ELR (cell line): ENCODE measurements at regions not wholly inside any gene's neighbourhood (a gene's known extent, or its start where the extent isn't known, plus 50 kb on each side); places are given as distances from the start of the nearest gene placed in this dataset.
"Not testable (repeated sequence)": the region's sequence is repeated elsewhere in the genome, so short reads cannot be mapped to it uniquely, and the experiment has no call there.

Source experiments
- DNase-seq: peaks from one replicate; pipeline ENCODE4 v3.0.0-alpha.2; 2015; ENCODE audit warnings: low read depth

DNA sequence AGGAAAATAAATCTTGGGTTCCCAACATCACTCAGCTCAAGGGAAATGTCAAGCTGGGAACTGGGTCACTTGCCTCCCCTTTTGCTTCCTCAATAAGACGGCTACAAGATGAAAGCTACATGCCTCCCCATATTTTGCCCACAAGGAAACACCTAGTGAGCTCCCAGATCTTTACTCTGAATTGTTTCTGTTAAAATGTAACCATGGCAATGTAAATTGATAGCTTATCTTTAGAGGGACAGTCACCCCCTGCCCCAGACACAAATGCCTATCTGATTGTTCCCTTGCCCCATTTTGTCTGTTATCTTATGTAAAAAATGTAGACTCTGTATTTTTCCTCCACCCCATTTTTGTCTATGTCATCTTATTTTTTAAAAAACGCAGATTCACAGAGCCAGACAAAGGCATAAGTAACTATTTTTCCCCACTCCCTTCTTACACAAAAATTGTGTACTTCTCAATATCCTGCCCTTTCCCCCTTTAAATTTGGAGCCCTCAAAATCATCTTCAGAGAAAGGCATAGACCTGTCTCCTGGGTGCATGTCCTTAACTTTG is 288.7 kb upstream of the ERCC4 start:
- no peak for DNase-seq

DNA sequence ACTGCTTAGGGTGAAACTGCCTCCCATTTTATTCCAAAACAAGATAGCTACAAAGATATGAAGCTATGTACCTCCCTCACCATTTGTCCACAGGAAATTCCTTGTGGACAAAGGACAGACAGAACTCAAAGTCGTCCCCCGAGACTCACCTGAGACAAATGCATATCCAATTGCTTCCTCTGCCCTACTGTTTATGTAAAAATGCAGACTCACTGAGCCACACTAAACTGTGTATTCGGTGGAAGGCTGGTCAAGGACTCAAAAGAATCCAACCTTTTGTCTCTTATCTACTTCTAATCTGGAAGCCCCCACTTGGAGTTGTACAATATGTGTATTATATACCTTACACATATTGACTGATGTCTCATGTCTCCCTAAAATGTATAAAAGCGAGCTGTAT is 288.0 kb upstream of the ERCC4 start:
- no peak for DNase-seq

DNA sequence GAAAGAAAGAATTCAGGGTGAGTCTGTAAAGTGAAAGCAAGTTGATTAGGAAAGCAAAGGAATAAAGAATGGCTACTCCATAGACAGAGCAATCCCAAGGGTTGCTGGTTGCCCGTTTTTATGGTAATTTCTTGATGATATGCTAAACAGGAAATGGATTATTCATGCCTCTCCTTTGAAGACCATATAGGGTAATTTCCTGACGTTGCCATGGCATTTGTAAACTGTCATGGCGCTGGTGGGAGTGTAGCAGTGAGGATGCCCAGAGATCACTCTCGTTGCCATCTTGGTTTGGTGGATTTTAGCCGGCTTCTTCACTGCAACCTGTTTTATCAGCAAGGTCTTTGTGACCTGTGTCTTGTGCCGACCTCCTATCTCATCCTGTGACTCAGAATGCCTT is 287.4 kb upstream of the ERCC4 start:
- not testable (repeated sequence) for DNase-seq

DNA sequence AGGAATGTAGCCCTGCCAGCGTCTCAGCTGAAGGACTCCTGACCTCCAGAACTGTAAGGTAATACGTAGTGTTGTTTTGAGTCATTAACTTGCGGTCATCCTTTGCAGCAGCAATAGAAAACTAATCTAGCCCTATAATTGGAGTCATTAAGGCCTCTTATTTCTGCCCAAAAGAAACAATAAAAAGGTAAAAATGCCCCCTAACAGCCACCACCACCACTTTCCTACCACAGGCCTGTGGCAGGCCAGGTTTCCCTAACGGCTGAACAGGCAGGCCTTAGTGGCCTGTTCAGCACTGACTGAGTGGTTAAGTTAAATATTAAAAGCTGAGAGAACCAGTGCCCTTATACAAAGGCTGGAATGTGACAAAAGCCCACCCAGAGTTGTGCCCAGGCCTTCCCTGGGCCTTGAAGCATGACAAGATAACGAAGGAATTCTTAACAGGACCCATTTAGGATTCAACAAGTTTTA is 286.5 kb upstream of the ERCC4 start:
- no peak for DNase-seq

DNA sequence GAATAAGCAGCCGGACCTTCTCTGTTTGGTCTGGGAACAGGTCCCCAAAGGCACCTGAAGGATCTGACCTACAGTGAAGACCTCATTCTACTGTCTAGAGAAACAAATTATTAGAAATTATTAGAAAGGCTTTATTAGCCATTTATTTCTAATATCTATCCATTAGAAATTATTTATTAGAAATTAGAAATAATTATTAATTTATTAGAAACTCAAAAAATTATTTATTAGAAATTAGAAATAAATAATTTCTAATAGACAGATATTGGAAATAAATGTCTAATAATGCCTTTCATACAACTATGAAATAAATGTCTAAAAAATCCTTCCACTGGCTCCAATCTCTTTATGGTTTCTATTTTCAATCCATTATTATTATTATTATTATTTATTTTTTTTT is 285.7 kb upstream of the ERCC4 start:
- no peak for DNase-seq

DNA sequence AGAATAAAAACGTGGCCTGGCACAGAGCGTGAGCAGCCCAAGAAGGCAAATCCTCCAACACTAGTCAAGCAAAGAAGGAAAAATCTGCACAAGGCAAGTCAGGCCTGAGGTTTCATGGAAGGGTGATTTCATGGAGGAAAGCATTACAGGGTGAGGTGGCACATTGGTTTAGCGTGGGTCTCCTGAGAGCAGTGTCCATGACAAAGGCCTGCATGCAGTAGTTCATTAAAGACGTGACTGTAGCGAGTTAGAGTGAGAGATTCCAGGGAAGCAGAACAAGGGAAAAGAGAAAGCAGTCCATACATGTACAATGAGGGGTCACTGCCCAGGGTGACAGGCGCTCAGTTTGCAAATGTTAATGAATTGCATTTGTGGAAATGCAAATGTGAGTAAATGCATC is 285.0 kb upstream of the ERCC4 start:
- no peak for DNase-seq

DNA sequence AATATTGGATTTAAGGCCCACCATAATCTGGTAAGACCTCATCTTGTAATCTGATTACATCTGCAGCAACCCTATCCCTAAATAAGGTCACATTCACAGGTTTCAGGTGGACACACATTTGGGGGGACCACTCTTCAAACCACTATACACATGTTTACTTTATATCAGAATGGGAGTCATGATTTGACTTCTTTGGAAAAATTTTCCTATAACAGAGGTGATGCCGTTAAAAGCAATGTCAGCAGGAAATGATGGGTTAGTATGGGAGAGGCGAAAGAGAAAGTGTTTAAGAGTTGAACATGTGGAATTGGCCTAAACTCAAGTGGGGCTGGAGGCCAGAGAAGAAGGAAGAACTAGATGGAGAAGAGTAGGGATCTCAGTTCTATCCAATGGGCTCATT is 281.7 kb upstream of the ERCC4 start:
- DNase-seq: no peak

DNA sequence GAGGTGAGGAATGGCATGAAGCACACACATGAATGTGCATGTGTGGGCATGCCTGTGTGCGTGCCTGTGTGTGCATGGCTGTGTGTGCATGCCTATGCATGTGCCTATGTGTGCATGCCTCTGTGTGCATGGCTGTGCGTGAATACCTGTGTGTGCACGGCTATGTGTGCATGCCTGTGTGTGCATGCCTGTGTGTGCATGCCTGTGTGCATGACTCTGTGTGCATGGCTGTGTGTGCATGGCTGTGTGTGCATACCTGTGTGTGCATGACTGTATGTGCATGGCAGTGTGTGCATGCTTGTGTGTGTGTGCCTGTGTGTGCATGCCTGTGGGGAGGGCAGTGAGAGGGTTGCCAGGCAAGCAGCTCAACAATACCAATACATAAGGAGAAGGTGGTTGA is 276.5 kb upstream of the ERCC4 start:
- DNase-seq: no peak

DNA sequence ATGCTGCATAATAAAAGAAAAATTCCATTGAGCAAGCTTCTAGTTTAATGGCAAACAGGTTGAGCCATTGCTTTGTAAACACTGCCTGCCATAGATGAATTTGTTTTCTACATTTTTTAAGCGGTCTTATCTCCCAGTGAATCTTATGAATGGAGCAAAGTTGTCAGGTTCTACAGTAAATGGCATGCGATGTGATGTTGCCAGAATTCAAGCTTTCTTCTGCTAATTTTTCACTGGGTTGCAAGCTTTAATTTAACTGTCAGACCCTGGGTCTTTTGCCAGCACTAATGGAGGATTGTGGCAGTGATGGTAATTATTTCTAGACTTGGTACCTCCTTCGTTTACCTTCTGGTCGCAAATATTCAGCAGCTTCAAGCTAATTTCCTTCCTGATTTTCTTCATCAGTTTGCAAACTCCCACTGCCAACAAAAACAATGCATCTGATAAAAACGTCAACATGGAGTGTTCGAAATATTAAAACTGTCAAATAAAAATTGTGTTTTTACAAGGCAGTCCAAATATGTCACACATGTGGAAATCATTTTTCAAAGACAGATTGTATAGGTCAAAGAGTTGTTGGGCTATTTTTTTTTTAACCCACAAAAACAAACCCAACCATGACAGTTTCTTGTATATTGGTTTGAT is 274.2 kb upstream of the ERCC4 start:
- no peak for DNase-seq

DNA sequence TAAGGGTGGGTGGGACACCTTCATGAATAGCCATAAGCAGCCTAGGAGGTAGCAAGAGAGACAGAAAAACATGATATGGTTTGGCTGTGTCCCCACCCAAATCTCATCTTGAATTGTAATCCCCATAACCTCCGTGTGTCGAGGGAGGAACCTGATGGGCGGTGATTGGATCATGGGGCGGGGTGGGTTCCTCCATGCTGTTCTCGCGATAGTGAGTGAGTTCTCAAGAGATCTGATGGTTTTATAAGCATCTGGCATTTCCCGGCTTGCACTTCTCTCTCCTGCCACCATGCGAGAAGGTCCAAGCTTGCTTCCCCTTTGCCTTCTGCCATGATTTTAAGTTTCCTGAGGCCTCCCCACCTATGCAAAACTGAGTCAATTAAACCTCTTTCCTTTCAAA is 259.1 kb upstream of the ERCC4 start:
- no peak for DNase-seq

DNA sequence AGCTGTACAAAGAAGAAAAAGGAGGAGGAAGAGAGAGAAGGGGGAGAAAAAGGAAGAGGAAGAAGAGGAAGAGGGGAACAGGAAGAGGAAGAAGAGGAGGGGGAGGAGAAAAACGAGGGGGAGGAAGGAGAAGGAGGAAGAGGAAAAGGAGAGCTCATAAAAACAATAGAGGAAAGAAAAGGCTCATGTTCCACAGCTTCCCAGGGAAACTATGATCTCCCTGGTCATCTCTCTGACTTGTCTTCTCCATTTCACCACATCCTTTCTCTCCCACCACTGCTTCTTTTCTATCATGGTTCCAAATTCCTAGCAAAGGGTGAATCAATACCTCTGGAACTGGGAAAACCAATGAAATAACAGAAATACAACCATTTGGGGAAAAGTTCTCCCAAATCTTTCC is 254.1 kb upstream of the ERCC4 start:
- DNase-seq: no peak

DNA sequence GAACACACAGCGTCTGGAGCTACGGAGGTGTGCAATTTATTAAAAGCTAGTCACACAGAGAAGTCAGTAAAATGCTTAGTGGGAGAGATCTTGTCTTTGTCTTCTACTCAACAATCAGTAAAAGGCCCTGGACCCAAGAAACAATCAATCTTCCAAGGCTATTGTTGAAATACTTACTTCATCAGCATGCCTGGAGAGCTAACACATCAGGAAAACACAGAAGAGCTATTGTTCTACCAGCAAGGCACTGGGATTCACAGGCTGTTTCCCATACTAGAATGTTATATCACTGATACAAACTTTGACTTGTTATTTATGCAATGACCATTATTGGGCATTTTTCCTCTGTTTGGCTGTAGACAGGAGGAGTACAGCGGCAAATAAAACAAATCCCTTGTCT is 247.8 kb upstream of the ERCC4 start:
- no peak for DNase-seq

DNA sequence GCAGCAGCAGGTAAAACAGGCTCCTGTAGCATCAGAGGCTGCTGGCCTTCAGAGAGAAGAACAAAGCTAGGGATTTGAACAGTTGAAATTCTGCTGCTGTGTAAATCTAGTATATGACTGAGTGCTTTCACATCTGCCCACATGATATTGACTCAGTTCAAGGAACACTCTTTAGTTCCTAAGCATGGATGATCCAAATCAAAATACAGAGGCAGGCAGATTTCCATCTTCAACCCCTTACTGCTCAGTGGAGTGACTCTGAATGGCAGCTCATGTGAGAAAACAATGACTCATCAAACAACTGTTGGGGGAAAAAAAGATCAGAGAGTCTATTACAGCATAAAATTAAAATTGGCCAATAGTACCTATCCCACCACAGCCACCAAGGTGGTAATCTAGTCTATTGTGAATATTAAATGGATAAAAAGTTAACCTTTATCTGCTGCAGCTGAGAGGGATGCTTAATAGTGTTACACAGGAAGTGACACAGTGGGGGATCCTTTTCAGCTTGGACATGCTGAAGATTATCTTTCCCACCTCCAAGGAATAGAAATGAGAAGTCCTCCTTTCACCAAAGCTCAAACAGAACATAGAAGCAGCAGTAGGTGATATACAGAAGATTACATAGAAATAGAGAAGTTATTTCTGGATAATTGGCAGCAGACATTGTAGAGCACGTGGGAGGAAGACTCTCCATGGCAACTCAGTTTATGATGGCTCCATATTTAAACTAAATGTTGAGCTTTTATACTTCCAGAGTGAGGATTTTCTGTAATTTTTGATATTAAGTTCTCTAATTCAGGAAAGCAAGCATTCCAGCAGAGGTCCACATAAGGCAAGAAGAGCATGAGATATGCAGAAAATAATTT is 239.7 kb upstream of the ERCC4 start:
- DNase-seq: no peak

DNA sequence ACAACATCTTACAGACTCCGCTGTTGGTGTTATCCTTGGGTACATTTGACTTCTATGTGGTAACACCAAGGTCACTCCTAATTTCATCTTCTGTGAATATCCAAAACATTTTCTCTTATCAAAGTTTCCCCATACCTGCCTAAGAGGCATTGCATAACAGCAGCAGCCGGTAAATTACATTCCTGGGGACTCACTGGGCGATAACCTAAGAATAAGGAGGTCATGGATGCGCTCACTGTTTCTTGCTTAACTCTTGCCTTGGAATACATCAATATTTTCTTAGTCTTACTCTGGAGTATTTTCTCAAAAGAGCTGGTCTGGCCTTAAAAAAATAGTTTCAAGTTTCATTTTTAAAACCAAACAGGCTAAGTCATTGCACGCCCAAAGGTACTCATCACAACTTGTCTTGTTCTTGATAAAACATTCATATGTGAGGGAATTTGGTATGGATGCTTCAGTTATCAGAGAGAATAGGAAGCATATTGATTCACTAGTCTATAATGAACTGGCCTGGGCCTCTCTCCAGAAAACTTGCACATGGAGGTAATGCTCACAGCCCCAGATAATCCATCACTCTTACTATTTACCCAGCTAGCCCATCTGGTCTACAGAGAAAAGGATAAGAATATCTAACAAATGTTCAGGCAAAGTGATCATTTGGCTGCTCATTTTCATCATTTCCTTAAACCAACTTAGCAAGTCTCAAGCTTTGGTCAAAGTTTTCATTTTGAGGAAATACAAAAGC is 235.0 kb upstream of the ERCC4 start:
- DNase-seq: no peak

DNA sequence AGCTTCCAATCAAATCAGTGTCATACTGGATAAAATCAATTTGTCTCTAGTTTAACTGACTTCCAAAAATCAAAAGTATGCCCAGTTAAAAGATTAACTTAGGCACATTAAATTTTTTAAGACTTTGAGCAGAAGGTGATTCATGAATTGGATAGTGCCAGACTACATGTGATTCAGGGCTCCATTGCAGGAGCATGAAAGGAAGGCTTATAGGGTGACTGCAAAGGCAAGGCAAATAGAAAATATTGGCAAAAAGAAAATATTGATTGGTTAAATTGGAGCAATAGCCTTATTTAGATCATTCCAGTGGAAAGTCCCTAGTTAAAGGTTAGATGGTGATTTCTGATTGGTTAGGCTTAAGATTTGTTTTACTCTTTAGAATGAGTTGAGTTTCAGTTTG is 223.9 kb upstream of the ERCC4 start:
- no peak for DNase-seq

DNA sequence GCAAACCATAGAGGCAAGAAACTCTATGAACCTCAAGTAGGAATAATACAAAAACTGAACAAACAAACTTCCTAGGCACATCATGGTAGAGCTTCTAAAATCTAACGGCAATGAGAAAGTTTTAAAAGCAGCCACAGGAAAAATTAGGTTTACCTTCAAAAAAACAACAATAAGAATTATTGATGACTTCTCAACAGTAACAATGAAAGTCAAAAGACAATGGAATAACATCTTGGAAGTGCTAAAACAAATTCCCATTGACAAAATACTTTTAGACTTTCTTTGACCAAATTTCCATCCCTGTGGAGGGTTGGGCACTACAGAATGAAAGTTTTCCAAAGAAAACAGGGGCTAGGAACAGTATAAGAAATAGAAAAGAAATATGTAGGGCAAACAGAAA is 222.9 kb upstream of the ERCC4 start:
- DNase-seq: no peak

DNA sequence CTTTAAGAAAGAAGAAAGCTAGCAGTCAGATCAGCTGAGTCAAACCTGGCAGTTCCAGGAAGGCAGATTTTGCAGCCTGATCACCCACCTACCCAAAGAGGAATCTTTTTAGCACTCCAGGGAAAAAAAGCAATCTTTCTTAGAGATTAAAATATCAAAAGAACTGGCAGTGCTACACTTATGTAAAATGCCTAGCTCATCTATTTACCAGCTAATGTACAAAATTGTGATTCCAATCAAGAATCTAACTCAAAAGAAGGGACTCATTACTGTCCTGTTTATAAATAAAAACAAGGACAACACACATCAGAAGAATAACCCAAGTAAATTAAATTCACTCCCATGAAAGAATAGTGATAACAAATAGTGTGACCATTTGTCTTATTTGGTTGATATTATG is 222.4 kb upstream of the ERCC4 start:
- DNase-seq: no peak

DNA sequence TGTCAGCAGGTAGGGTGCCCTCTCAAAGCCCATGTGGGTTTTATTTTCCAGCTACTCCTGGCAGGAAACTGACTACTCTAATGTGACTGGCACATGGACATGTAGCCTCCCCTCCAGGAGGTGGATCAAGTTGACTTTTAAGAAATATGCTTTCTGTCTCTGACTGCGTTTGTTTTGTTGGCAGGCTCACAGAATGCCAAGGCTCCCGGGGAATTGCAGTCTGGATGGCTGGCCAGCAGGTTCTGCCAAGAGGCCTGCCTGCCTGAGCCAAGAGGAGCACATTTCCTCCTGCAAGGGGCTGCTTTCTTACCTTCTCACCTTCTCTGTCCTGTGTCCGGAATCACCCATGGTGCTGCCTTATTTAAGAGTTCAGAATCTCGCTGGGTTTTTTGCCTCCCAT is 217.3 kb upstream of the ERCC4 start:
- no peak for DNase-seq

DNA sequence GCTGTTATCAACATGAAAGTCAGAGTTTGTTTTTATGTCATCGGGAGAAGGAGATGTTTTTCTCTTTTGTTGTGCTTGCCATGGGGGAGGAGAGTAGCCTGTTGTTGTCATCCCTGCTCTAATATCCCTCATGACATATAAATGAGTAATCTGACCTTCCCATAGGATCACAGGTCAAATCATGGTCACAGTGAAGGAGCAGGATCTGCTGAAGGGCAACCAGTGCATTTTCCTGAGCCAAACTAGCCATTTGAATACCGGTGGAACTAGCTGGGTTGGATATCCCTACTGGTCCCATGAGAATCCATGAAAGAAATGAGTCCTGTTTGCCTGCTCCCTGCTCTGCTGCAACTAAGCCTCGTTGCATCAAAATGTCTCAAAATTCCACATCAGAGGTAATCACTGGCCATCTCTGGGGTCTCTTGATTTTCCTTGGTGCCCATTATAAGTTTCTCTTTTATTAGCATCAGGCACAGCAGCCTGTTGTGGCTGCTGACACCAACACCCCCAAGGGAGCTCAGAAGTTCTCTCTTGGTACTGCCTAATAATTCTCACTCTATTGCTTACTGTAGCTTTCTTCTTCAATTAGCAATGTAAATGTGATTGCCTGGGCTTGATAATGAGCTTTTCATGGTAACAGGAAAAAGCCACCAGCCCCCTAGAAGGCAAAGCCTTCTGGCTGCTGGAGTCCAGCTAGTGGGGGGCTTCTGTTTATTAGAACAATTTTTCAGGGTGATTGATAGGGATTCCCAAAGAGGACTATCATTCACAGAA is 211.4 kb upstream of the ERCC4 start:
- DNase-seq: no peak

DNA sequence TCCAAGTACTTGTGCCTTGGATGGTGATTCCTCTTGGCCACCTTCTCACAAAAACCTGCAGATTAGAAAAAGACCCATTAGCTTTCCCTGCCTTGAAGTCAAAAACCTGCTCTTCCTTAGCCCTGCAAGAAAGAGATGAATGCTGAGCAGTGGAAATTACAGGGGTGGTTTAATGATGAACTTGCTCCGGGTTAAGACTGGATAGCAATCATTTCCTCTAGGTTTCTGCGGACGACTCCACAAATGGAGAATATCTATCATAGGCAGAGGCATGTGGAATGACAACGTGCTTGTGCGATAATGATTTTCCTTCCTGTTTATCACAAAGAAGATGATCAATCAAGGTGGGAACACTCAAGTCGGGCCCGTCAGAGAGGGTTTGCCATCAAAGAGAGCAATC is 201.2 kb upstream of the ERCC4 start:
- no peak for DNase-seq

DNA sequence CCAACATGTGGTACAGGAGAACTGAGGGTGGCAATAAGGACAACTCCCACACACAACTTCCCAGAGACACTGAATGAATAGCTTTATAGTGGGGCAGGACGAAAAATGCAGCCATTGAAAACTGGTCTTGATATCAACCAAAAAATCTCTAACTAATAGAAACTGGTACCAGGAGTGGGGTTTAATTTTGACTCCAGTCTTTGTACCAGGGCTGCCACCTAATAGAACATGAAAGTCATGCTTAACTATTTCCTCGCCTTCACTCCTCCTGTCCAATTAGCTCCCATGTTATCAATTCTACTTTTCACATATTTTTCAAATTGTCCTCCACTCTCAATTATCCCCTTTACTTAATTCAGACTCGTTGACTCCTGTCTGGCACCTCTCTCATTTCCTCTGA is 192.0 kb upstream of the ERCC4 start:
- DNase-seq: no peak

DNA sequence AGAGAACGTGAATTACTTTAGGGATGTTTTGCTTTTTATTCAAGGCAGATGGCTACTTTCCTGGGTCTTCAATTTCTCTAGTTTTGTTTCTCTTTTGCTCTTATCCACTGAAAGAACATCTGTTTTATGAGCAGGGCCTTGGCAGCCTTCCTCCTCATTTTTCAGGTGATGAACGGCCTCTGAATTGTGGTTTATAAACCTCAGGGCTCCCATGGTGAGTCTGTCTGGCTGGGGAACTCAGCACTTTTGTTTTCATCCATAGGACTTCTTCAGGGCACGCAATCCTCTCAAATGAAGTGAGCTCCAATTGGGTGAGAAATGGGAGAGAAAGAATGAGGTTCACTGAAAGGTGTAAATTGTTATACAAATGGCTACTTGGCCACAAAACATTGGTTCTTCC is 186.4 kb upstream of the ERCC4 start:
- DNase-seq: no peak
